Erythroblast (primary cell): ENCODE measurements at regions not wholly inside any gene's neighbourhood (a gene's known extent, or its start where the extent isn't known, plus 50 kb on each side); places are given as distances from the start of the nearest gene placed in this dataset.

Experiments
- GATA1 ChIP-seq: IDR thresholded peaks from 2 replicates; pipeline ENCODE4 v1.6.1; 2011; ENCODE audit warnings: low read depth, mild to moderate bottlenecking, control low read depth, low read length, moderate library complexity
- POLR2A ChIP-seq: IDR thresholded peaks from 2 replicates; pipeline ENCODE4 v1.6.1; 2011; ENCODE audit warnings: mild to moderate bottlenecking, low read length

DNA sequence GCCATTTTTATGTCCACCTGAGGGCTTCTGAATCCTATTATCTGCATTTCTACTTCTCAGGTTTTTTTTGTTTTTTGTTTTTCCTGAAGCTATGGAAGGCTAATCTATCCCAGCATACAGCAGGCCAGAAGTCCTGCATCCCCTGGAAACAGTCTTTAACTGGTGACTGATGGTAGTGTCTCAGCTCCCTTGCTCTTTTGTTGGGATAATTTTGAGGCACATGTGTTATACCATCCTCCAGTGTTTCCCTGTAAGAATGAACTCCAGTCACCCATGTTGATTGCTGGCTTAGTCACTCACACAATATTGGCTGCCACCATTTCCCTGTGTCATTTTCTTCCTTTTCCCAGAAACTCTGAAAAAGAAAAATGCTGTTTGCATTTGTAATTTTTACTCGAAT is 1094.0 kb upstream of the LRRN3 start:
- TF ChIP-seq POLR2A (no peak), GATA1 (no peak)
